ENCODE measurements at regions not wholly inside any gene's neighbourhood (a gene's known extent, or its start where the extent isn't known, plus 50 kb on each side); places are given as distances from the start of the nearest gene placed in this dataset.

GRCh38 chr1:192958871-192959270 lies 100.3 kb downstream of the UCHL5 start:
- H3K4me1 ChIP-seq (ENCODE audit: control insufficient read depth, insufficient read depth, low read length), result no peaks in the 10 kb centered on the region
- H3K27ac ChIP-seq (ENCODE audit: insufficient read depth, low read depth, low read length, poor library complexity, severe bottlenecking), result no peak overlapping the region
- no peaks in the 10 kb centered on the region for H3K27me3 ChIP-seq (ENCODE audit: control insufficient read depth, insufficient read depth, low read length, poor library complexity, severe bottlenecking)
- no peak overlapping the region for H3K4me3 ChIP-seq (ENCODE audit: insufficient read depth, low read depth, low read length)
- H3K9me3 ChIP-seq (ENCODE audit: control insufficient read depth, low read length), result no peaks in the 10 kb centered on the region
- H3K36me3 ChIP-seq (ENCODE audit: control insufficient read depth, insufficient read depth, low read length), result no peaks in the 10 kb centered on the region

DNA sequence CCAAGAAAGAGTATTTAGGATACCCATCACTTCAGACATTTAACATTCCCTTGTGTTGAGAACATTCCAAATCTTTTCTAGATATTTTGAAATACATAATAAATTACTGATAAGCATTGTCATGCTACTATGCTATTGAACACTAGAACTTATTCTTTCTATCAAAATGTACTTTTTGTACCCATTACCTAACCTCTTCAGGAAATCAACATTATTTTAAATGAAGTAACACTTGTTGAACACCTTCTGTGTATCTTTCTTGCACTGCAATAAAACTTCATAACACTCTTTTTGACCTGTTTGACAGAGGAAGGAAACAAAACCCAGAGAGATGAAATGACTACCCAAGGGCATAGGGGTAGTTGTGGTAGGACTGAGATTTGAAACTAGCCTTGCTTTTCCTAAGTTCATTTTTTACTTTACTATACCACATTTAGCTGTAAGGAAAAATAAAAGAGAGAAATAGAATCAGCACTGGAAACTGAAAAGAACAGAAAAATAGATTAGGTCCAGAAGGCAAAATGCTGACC lies 99.4 kb downstream of the UCHL5 start:
- Histone ChIP-seq H3K9me3 (ENCODE audit: control insufficient read depth, low read length) (no peaks in the 10 kb centered on the region), H3K36me3 (ENCODE audit: control insufficient read depth, insufficient read depth, low read length) (no peaks in the 10 kb centered on the region), H3K27ac (ENCODE audit: insufficient read depth, low read depth, low read length, poor library complexity, severe bottlenecking) (no peak overlapping the region), H3K4me3 (ENCODE audit: insufficient read depth, low read depth, low read length) (no peak overlapping the region), H3K27me3 (ENCODE audit: control insufficient read depth, insufficient read depth, low read length, poor library complexity, severe bottlenecking) (no peaks in the 10 kb centered on the region), H3K4me1 (ENCODE audit: control insufficient read depth, insufficient read depth, low read length) (no peaks in the 10 kb centered on the region)

All from ectodermal cell (in vitro differentiated cells).